Retina (tissue), 1 donor: ENCODE measurements at regions not wholly inside any gene's neighbourhood (a gene's known extent, or its start where the extent isn't known, plus 50 kb on each side); places are given as distances from the start of the nearest gene placed in this dataset.

Experiments
- DNase-seq: peaks from one replicate; pipeline ENCODE4 v3.0.0-alpha.2; 2016

DNA sequence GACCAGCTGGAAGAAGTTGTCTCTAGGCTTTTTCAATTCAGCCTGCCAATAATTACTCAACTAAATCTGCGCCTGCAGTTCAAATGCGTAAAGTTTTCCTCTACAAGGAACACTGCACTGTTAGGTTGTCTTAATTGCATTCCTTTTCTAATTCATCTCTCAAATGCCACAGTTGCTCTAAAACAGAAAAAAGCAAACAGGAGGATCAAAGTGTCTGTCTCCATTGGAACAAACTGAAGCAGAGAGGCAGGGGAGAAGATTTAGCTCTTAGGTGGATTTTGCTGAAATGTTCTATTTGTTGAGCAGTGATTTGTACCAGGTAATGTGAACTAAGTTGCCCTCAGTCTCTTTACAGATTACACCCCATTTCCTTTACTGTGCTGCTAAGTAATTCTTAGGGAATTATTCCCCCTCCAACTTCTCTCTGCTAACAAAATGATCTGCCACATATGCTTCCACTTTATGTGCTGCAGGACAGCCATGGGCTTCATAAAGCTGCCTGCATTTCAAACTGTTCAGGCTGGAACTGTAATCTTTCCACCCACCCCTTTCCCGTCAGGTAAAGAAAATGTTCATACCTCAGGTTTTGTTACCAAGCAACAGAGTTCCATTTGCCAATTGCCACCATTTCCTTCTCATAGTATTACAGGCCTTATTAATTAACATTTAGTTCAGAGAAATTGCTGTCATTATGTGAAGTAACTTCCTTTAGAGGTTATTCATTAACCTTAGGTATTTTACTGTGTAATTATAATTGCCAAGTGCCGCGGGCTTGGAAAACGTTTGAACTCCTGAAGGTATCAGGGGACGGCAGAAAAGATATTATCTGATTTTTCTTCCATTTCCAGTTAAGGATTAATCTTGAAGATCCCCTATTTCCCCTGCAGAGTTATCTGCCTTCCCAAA lies 149.3 kb downstream of the SPRY1 start:
- DNase-seq: no peak

DNA sequence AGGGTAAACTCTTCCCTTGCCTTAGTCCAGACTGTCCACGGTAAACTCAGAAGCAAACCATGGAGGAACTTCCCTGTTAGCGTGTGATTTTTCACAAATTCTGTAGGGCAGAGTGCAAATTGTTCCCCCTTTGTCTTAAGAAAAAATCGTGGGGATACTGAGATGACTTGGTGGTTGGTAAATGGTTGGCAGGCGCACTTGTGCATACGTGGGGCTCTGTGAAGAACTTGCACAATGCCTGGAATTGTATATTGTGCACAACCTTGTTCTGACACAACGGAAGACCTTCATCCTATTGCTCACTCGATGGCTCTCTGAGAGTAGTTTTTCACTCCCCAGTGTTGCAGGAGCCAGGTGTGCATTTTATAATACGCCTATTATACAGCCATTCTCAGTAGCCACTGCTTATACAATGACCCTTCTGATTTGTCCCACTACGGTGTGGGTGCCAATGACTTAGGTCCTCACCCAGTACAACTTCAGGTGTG lies 150.0 kb downstream of the SPRY1 start:
- DNase-seq: no peak

DNA sequence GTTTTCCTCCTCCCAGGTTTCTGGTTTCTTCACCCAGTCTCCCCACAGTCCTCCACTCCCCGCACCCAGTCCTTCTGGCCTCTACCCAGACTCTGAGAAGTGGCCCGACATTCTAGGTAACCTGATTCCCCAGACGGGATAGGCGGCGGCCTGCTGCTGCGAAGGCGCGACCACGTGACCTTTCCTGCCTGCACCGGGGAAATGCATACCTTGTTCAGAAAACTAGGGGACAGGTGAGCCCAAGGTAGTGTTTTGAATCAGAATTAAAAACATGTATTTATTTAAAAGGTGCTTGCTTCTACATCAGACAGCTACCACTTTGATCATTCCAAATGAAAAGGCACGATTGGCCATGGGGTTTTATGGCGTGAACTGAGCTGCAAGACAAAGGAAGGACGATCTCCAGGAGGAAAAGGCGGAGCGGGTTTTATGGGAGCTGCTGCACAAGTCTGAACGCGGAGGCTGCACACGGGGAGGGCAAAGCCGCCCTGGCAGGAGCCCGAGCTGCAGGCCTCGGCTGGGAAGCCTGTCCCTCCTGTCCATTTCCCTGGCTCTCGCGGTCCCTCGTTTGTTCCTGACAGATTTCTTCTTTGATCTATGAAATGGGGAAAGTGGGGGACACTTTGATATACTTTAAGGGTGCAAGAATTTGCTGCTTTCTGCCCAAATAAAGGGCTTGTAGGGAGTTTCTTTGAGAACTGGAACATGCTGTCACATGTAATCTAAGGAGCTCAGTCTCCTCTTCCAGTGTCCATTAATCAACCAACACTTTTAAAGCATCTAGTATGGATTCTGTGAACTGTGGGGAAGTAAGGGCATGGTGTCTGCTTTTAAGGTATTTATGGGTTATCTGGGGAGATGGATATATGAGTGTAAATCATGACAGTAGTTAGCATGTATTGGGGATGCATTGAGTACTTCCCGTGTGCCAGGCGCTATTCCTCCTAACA lies 150.9 kb downstream of the SPRY1 start:
- DNase-seq: peak; percentile 61

DNA sequence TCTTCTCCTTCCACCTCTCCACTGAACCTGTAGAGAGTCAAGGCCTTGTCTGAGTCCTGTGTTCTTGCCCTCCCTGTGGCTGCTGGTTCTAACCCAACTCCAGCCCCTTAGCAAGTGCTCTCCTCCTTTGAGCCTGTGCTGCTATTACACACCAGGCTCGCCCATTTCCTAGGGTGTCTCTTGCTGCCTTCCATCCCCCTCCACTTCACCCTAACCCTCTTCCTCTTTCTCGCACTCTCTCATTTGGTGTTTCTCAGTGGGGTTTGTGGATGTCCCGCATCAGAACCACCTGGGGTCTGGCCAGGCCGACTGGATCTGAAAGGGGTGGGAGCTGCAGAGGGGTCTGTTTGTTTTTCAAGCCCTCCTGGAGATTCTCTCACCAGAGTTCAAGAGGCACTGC lies 156.7 kb downstream of the SPRY1 start:
- DNase-seq: no peak

DNA sequence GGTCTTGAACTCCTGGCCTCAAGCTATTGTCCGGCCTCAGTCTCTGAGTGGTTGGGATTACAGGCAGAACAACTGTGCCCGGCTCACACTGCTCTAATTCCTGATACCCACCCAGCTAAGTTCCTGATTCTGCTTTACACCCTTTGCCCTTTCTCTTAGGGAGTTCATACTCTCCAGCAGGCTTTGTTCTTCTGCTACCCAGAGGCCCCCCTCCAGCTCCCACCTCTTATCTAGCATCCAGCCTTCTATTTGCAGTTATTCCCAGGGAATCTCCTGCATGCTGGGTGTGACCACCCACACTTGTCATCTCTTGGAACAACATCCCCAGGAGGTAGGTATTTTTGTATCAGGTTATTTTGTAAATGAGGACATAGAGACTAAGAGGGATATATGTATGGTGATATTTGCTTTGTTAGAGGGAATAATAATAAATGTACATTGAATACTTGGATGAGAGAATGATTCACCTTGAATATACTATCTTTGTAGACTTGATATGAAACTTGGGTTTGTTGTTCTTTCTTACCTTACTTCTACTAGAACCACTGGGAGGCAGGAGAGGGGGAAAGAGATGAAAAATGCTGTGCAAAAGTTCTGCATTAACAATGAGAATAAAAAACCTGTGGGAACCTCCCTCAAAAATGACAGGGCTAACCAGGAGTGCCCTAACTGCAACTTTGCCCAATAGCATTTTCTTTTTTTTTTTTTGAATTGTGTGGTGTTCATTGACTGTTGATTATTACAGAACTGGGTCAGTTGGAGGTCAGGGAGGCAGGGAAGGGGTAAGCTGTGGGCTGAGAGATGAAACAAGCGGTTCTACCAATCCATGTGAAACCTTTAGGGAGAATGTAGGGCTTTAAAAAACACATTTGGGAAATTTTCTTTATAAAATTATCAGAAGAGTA lies 157.4 kb downstream of the SPRY1 start:
- peak; percentile 23 for DNase-seq

DNA sequence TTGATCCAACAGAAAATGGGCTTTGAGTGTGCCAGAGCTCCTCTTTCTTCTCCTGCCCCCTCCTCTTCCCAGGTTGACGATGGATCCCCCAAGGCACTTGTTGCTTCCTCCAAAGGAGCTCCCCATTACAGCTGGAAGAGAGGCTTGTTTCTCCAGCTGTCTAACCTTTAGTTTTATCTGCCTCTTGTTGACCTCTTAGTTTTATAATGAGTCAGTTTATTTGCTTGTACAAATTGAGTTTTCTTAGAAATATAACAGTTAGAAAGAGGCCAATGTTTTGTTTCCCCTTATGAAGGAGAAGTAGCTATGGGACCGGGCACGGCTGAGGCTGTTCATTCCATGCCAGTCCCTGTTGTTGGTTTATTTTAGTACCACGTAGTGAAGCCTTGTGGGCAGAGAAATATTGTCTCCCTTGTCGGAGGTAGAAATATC lies 158.2 kb downstream of the SPRY1 start:
- DNase-seq: no peak

DNA sequence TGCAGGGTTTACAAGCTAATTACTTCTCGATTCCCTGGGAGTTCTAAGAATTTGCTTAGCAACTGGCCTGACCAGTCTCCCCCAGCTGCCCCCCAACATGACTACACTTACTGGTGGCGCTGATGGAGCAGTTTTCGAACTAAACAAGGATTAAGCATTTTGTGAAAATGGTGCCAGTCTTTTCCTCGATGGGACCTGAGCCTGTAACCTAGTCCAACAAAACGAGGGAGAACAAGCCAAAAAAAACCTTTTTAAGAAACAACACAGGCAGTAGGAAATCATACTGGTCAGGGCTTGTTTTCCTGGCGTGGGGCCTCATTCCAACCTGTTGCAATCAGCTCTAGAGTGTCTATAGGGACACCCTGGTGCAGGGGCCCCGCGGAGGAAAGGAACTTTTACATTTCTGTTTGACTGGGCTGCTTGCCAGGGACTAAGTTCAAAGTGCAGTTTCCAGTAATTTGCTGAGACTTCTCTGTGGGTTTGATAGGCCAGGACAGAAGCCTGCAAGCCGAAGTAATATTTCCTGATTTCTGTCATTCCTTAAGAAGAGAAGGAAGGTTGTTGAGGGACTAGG lies 158.7 kb downstream of the SPRY1 start:
- no peak for DNase-seq

DNA sequence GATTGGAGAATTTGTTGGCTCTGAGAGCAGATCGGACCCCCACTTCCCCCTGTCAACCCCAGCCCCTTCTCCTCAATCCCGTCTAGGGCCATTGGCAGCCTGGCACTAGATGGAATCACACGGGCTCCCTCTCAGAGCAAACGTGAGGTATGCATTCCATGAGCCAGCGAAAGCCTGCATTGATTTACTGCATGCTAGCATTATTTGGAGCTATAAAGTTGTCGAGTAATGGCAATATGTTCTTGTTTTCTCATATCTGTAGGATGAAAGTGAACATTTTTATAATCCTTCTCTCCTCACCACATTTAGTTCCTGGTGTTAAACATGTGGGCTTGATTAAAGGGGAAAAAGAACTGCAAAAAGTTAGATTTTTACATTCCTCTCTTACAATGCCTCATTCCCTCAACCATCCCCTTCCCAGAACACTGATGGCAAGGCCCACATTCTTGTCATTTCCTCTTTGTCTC lies 159.2 kb downstream of the SPRY1 start:
- no peak for DNase-seq

DNA sequence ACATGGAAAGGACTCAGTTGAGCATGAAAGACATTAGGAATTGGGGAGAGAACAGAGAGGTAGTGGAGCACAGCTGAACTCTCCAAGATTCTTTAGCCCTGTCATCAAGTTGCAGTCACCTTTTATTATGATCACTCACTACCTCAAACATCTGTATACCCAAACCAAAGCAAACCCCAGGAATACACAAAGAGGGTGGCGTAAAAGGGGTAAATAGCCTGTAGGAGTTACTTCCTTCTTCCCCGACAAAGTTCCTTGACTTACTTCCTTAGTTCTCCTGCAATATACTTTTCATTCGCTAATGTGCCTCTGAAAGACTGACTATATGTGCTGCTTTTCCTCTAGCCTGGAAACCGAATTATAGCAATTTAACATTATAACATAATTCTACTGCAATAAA lies 159.9 kb downstream of the SPRY1 start:
- no peak for DNase-seq

DNA sequence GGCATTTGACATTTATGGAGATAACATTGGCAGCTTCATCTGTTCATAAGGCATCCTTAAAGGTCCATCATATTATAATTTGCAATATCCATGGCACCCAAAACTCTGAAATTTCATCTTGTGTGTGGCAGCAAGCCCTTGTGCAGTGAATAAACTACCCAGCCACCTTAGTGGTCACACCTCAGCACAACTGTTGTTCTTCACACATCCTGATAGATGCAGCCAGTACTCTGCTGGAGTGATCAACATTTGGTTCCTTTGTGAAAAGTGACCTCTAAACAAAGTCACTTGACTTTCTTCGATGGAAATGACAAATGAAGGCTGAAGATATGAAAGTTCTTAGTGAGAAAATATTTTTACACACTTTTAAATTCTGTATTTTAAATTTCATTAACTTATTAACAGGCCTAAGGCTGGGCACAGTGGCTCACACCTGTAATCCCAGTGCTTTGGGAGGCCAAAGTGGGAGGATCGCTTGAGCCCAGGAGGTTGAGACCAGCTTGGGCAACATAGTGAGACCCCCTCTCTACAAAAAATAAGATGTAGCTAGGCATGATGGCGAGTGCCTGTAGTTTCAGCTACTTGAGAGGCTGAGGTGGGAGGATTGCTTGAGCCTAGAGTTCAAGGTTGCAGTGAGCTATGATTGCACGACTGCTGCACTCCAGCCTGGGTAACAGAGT lies 161.4 kb downstream of the SPRY1 start:
- no peak for DNase-seq

DNA sequence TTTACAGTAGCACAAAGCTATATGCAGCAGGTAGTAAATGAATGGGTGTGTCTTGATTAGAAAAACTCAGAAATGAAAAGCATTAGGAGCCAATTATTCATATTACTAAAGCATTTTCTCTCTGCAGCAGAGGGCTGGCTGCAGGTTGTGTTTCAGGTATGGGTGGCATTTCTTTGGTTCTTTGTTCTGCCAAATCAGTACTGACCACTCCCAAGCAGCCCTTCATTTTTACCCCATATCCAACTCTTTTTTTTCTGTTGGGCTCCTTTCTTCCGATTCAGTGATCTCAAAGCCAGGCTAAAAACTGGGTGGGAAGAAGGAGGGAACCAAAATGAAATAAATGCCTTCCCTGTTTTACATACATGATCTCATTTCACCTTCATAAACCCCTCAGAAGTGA lies 162.3 kb downstream of the SPRY1 start:
- DNase-seq: no peak

DNA sequence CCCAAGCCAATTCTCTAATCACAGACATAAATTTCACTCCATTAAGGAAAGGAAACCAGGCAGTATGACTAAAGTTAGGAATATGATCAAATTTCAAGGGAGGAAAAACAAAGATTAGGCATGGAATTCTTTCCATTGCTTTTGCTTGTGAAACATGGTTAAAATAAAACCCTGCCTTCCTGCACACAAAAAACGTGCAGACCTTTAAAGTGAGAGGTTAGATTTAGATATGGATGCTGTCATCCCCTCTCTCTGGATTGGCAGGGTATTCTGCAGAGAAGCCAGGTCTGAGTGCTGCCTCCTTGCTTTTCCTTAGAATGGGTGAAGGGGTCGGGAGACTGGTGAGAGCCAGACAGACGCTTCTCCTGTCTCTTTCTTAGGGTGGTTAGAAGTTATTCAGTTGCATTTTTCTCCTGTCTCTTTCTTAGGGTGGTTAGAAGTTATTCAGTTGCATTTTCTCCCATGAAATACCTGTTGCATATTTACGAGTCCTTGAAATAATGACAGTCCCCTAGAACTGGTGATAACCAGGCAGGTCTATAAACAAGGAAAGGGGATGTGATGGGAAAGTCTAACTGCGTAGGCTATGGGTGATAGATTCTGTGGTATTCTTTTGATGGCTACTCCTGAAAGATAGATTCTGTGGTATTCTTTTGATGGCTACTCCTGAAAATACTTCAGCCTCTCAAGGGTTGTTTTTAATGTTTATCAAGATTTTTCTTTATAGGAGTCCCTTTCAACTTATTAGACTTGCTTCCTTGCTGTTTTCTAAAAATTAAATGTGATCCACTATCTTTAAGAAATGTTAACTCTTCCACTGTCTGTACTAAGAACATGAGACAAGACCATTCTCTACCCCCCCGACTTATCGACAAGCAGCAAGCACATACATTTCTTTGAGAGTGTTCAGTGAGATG lies 163.6 kb downstream of the SPRY1 start:
- DNase-seq: no peak

DNA sequence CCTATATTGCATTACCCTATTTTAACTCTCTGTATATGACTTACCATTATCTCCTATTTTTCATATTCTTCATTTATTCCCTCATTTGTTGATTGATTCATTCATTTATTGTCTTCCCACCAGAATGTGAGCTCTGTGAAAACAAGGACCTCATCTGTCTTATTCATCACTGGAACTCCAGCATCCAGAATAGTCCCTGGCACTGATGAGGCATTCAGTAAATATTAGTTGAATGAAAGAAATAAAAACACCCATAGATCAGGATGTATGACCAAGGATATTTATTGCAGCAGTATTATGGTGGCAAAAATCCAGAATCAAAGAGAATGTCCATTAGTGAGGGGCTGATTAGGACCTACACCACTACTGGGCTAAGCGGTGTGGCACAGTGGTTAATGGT lies 164.9 kb downstream of the SPRY1 start:
- no peak for DNase-seq

DNA sequence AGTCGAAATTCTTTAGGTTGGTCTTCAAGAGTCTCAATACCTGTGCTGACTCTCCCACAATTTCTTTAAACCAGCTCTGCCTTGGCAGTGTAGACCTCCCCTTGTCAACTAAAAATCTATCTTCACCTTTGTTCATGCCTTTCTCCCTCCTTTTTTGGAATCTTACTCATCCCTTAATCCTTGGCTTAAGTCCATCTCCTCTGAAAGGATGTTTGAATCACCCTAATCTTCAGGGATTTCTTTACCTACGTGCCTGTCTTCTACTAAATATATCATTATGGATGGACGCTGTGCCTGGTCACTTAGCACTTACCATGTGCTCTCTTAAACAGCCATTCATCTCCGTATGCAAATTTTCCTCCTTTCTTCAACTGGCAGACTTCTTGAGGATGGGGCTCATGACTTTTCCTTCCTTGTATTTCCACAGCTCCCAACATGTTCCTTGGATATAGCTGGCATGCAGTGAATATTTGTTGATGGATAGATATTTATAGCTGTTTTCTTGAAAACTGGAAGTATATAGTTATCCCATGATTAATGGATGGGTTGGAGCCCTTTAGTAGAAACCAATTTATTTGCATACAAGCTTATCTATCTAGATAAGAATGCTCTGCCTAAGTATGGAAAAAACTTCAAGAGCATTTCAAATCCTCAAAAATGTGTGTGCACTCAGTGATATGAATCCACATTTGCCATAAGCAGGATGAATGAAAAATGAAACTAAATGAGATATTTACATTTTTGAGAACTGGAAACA lies 166.6 kb downstream of the SPRY1 start:
- DNase-seq: no peak

DNA sequence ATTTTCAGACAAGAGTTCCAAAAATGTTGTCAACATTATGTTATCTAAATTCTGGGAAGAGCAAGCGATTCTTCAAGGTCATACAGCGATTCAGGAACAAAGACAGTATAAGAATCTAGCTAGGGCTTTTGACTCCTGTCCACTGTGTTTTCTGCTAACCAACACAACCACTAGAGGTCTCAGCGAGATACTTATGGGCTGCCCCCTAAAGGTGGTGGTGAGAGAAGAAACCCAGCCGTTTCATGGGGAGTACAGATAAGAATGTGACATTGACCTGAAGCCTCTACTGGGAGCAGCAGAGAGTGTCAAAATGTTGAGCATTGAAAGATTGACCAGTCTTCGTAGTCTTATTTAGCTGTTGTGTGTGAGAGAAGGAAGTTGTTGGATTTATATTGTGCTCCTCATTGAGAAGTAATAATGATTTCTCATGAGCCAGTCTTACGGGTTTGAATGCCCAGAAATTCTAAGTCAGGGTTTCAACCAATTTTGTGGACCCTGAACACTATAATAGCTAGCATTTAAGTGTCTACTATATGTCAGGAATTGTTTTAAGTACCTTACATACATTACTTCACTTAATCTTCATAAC lies 168.3 kb downstream of the SPRY1 start:
- DNase-seq: no peak

DNA sequence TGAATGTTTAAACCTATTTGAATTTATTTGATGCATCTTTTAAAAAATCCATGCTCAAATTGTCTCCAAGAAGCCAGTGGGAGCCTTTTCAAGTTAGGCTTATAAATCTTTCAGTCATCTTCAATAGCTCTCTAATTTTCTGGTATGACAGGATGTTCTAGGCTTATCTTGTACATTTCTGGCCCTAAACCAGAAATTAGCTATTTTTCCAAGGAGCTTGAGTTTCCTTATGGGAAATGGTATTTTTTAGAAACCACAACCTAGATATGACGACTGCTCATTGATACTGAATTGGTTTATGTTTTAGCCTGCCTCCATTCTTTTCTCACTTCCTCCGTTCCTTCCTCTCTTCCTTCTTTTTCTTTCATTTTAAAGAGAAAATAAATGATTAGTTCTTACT lies 172.3 kb downstream of the SPRY1 start:
- no peak for DNase-seq

DNA sequence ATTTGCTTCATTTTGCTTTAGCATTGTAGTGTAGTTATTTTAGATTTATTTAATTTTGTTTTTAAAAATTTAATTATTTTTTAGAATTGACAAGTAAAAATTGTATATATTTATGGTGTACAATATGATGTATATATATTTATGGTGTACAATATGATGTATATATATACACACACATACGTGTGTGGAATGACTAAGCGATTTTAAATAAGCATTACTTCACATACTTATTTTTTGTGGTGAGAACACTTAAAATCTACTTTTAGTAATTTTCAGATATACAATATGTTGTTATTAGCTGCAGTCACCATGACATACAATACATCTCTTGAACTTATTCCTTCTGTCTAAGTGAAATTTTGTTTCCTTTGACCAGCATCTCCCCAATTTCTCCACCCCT lies 172.9 kb downstream of the SPRY1 start:
- DNase-seq: no peak

DNA sequence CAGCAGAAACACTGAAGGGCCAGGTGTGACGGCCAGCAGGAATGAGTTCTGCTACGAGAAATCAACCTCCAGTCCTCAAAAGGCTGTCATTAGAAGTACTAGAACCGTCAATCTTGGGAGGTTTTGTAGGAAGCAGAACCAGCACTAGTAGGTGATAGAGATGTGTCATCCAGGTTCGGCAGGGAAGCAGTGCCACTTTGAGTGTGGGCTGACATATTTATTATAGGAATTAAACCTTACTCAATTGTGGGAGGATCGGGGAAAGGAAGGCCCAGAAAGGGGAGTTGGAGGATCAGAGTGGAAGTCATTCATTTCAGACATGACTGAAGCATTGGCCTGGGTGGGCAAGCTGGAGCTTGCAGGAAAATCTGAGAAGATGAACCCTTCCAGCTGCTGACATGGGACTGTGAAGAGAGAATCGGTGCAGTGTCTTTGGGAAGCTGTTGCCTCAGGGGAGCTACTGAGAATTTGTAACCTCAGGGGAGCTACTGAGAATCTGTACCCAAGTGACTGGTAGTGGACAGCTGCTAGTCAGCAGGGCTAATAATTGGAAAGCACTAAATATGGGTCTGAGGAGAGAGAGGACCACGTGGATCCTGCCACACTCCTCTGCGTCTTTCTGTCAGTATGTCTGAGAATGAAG lies 177.4 kb downstream of the SPRY1 start:
- DNase-seq: no peak

DNA sequence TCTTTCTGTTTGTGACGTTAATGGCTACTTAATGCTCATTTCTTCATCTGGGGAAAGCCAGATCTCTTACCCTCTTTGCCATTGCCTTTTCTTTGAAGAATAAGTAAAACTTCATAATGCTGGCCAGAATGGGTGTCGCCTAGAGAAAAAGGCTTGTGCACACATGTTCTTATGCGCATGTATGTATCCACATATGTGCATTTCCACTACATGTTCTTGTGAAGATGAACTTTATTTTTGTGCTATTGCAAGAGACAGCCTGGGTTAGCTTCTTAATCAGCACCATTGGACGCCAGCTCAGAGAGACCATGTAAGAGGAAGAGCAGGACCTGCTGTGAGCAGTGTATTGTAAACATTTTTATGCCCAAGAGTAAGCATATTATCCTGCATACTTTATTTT lies 178.7 kb downstream of the SPRY1 start:
- DNase-seq: no peak
